GM23248 (cell line): ENCODE measurements at regions not wholly inside any gene's neighbourhood (a gene's known extent, or its start where the extent isn't known, plus 50 kb on each side); places are given as distances from the start of the nearest gene placed in this dataset.
"Not testable (repeated sequence)": the region's sequence is repeated elsewhere in the genome, so short reads cannot be mapped to it uniquely, and the experiment has no call there.

Source experiments
- DNase-seq: peaks from one replicate; pipeline ENCODE4 v3.0.0-alpha.2; 2015
- H2AFZ ChIP-seq: fragments of 200-600 bp; sonication (generic); 2 replicates; pipeline ENCODE4 v1.6.1; 2016; ENCODE audit warnings: antibody characterized with exemption
- H3F3A ChIP-seq: fragments of 200-600 bp; sonication (generic); 2 replicates; pipeline ENCODE4 v1.6.1; 2016; ENCODE audit warnings: mild to moderate bottlenecking, antibody characterized with exemption, mixed run types; ENCODE audit not compliant: insufficient read depth
- H3K27ac ChIP-seq: fragments of 200-600 bp; sonication (generic); 2 replicates; pipeline ENCODE4 v1.5.1; 2016; ENCODE audit warnings: mild to moderate bottlenecking
- H3K27me3 ChIP-seq: fragments of 200-600 bp; sonication (generic); replicated peaks from 2 replicates; pipeline ENCODE4 v1.6.1; 2016; ENCODE audit warnings: mild to moderate bottlenecking; ENCODE audit not compliant: insufficient read depth
- H3K36me3 ChIP-seq: fragments of 200-600 bp; sonication (generic); 2 replicates; pipeline ENCODE4 v1.6.1; 2016; ENCODE audit warnings: low read depth, mild to moderate bottlenecking
- H3K4me1 ChIP-seq: fragments of 200-600 bp; sonication (generic); 2 replicates; pipeline ENCODE4 v1.6.1; 2016; ENCODE audit warnings: mild to moderate bottlenecking; ENCODE audit not compliant: insufficient read depth
- H3K4me2 ChIP-seq: fragments of 200-600 bp; sonication (generic); one replicate; pipeline ENCODE4 v1.6.1; 2016; ENCODE audit warnings: mild to moderate bottlenecking; ENCODE audit not compliant: unreplicated experiment
- H3K4me3 ChIP-seq: fragments of 200-600 bp; sonication (generic); 2 replicates; pipeline ENCODE4 v1.5.1; 2016; ENCODE audit warnings: mild to moderate bottlenecking
- H3K79me2 ChIP-seq: fragments of 200-600 bp; sonication (generic); 2 replicates; pipeline ENCODE4 v1.6.1; 2016; ENCODE audit warnings: mild to moderate bottlenecking; ENCODE audit not compliant: insufficient read depth
- H3K9ac ChIP-seq: fragments of 200-600 bp; sonication (generic); 2 replicates; pipeline ENCODE4 v1.6.1; 2016; ENCODE audit warnings: mild to moderate bottlenecking
- H3K9me2 ChIP-seq: fragments of 200-600 bp; sonication (generic); 2 replicates; pipeline ENCODE4 v1.6.1; 2016; ENCODE audit warnings: mixed run types, mild to moderate bottlenecking, moderate library complexity; ENCODE audit not compliant: insufficient read depth
- H3K9me3 ChIP-seq: fragments of 200-600 bp; sonication (generic); one replicate; pipeline ENCODE4 v1.6.1; 2017; ENCODE audit warnings: low read depth
- H4K20me1 ChIP-seq: fragments of 200-600 bp; sonication (generic); 2 replicates; pipeline ENCODE4 v1.6.0; 2016; ENCODE audit not compliant: insufficient read depth
- WGBS, 2 experiments: methylation state at CpG; one replicate each; pipeline ENCODE4 v1.1.6; 2015 to 2017; ENCODE audit warnings: low lambda C conversion rate in 2 of 2, low coverage in 1 of 2; ENCODE audit errors: missing lambda C conversion rate in 2 of 2; 5-methylcytosine and 5-hydroxymethylcytosine counted together
- in situ Hi-C: fragments of 300-500 bp; cut with MboI; formaldehyde crosslinking; loops from 2 replicates; pipeline ENCODE4 v1.15.0; 2020

- H3K27ac ChIP-seq, H4K20me1 ChIP-seq, in situ Hi-C loops, H3F3A ChIP-seq, H3K9me2 ChIP-seq, H3K4me2 ChIP-seq, H3K27me3 ChIP-seq, H3K4me1 ChIP-seq, H3K9ac ChIP-seq, H2AFZ ChIP-seq, H3K79me2 ChIP-seq, DNase-seq, H3K9me3 ChIP-seq, H3K4me3 ChIP-seq, H3K36me3 ChIP-seq: not testable (repeated sequence)
- WGBS, 2 experiments = no CpG with 5 or more reads among the region's 5 CpGs
Measured at GRCh38 chr21:5975719-5976118, 4545.7 kb upstream of the TPTE start.

DNA sequence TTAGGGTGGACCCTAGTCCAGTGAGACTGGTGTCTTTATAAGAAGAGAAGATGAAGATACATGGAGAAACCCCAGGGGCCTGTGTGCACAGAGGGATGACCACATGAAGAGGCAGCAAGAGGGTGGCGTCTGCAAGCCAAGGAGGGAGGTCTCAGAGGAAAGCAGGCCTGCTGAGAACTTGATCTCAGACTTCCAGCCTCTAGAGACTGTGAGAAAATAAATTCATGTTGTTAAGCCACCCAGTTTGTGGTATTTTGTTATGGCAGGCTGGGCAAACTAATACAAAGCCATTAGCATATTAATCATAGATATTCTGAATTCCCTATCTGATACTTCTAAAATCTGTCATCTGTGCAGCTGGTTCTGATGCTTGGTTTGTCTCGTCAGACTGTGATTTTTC, 4523.8 kb upstream of the TPTE start:
- H3K4me3 ChIP-seq, H4K20me1 ChIP-seq, H3K27me3 ChIP-seq, H3K4me2 ChIP-seq, DNase-seq, H3K36me3 ChIP-seq, H3K9ac ChIP-seq, H2AFZ ChIP-seq, H3K4me1 ChIP-seq, H3K27ac ChIP-seq, H3F3A ChIP-seq, H3K79me2 ChIP-seq, H3K9me3 ChIP-seq, in situ Hi-C loops, H3K9me2 ChIP-seq: not testable (repeated sequence)
- no CpG with 5 or more reads among the region's 2 CpGs for whole genome bisulfite sequencing, 2 experiments

DNA sequence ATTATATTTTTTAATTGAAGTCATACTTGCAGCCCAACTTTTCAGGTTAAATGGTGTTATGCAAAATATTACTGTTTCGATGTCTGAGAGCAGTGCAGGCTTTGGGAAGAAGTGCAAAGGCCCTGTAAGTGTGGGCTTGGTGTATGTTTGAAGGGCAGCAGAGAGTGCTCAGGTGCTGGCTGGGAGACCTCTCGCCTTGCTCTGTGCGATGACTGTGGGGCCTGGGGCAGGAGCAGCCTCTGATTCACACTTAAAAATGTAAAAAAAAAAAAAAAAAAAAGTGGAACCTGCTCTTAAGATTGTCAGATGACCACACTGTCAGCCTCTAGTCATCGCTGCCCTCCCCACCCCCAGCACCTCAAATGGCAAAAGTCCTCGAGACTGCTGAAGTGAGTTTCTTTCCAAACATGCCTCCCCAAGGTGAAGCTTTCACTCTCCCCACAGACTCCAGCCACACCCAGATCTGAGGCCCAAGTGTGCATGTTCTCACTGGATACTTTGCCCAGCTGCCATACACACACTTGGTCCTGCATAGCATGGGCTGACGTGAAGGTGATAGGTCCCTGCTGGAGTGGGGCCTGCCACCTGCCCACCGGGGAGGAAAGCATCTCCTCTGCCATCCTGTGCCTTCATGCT, 4505.8 kb upstream of the TPTE start:
- H4K20me1 ChIP-seq, in situ Hi-C loops, H3K9me3 ChIP-seq, H3K36me3 ChIP-seq, H3K4me2 ChIP-seq, H3K9ac ChIP-seq, H3K27me3 ChIP-seq, H3K9me2 ChIP-seq, H2AFZ ChIP-seq, H3K27ac ChIP-seq, DNase-seq, H3K4me3 ChIP-seq, H3K4me1 ChIP-seq, H3K79me2 ChIP-seq, H3F3A ChIP-seq: not testable (repeated sequence)
- WGBS, 2 experiments = no CpG with 5 or more reads among the region's 7 CpGs

DNA sequence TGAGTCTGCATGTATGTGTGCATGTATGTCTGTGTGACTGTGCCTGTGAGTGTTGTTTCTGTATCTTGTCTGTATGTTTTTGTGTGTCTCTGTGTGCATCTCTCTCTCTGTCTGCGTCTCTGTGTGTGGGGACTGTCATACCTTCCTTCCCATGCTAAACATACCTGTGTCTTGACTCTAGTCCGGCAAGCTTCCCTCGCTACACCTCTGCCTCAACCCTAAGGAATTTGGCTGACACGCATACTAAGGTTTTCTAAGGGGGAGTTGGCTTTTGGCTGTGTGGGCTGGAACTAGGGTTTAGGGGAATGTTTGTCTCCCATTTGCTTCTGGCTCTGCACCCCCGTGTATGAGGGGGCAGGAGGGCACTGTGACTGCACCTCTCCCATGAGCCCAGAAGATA, 4500.9 kb upstream of the TPTE start:
- H3K9me2 ChIP-seq, H3K4me1 ChIP-seq, H3K36me3 ChIP-seq, H3K4me3 ChIP-seq, H3K4me2 ChIP-seq, H3K27me3 ChIP-seq, H3K79me2 ChIP-seq, H3K9me3 ChIP-seq, H3K9ac ChIP-seq, DNase-seq, H3K27ac ChIP-seq, H4K20me1 ChIP-seq, in situ Hi-C loops, H3F3A ChIP-seq, H2AFZ ChIP-seq: not testable (repeated sequence)
- WGBS, 2 experiments = no CpG with 5 or more reads among the region's 5 CpGs

DNA sequence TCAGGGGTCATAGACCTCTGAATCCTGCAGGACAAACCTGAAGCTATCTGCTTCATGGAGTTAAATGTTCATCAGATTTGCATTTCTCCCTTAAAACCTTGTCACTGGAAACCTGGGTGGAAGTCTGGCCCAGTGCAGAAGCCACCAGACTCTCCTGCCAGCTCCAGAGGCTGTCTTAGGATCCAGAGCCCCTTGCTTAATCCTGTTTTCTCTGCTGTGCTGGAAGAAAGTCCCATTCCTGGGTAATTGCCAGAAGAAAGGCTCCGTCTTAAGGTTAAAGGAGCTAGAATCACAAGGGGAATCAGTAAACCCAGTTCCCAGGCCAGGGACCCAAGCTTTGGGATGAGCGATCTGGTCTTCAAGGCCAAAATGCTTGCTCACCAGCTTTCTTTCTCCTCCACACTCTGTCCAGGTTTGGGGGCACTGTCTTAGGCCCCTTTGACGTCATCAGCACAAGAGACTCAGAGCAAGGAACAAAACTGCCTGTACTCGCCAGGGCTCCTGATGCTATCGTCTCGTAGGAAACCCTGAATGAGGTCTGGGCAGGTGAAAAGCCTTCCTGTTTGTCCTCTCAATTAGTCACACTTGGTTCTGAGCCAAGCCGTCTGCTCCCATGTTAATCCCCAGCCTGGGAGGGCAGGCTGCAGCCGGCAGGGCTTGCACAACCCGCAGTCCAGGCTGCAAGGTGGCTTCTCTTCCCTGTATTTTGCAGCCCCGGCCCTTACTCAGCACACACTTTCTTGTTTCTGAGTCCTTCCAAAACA, 4500.2 kb upstream of the TPTE start:
- H3K27ac ChIP-seq, H3K9me3 ChIP-seq, H2AFZ ChIP-seq, H3K9me2 ChIP-seq, H3K9ac ChIP-seq, H3K4me3 ChIP-seq, H3K36me3 ChIP-seq, H3K4me1 ChIP-seq, H4K20me1 ChIP-seq, in situ Hi-C loops, DNase-seq, H3K4me2 ChIP-seq, H3F3A ChIP-seq, H3K79me2 ChIP-seq, H3K27me3 ChIP-seq: not testable (repeated sequence)
- WGBS, 2 experiments = no CpG with 5 or more reads among the region's 10 CpGs

DNA sequence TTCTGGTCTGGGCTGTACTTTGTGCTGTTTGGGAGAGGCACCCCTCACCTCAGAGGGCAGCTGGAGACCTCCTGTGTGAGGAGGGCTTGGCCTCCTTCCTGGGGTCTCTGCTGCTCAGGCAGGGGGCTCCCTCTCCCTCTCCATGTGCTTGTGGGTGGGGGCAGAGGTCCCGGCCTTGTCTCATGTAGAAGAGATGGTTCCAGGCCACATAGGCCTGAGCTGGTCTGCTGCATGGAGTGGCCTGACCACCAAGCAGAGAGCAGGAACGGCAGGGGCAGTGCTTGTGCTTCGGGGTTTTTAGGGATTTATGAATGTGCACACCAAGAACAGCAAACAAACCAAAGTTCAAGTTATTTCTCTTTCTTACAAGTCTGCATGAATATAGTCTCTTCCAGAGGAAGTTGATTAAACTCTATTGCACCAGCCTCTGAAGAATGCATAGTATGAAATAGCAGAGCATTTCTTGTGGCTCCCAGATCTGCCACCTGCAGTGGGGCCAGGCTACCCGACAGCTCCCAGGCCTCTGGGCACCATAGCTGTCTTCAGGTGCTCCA, 4499.6 kb upstream of the TPTE start:
- in situ Hi-C loops = not testable (repeated sequence)

GRCh38 chr21:6023331-6023730, 4498.1 kb upstream of the TPTE start:
- H3K27ac ChIP-seq, H3K9me3 ChIP-seq, H3K9ac ChIP-seq, H3K36me3 ChIP-seq, in situ Hi-C loops, H3K27me3 ChIP-seq, H3K79me2 ChIP-seq, H3K4me2 ChIP-seq, H3F3A ChIP-seq, H3K9me2 ChIP-seq, DNase-seq, H4K20me1 ChIP-seq, H3K4me3 ChIP-seq, H2AFZ ChIP-seq, H3K4me1 ChIP-seq: not testable (repeated sequence)
- WGBS, 2 experiments = no CpG with 5 or more reads among the region's 3 CpGs

More for the DNA sequence above, 4499.6 kb upstream of the TPTE start:
- not testable (repeated sequence) for H2AFZ ChIP-seq, H4K20me1 ChIP-seq, H3K4me3 ChIP-seq, H3K27ac ChIP-seq, H3K27me3 ChIP-seq, H3K4me1 ChIP-seq, DNase-seq, H3K4me2 ChIP-seq, H3K9me3 ChIP-seq, H3K79me2 ChIP-seq, H3K9ac ChIP-seq, H3K36me3 ChIP-seq, H3F3A ChIP-seq, H3K9me2 ChIP-seq
- WGBS, 2 experiments = no CpG with 5 or more reads among the region's 4 CpGs
